ENCODE measurements at regions not wholly inside any gene's neighbourhood (a gene's known extent, or its start where the extent isn't known, plus 50 kb on each side); places are given as distances from the start of the nearest gene placed in this dataset.

- ChIA-PET CTCF (no interaction called here), POLR2A (no interaction called here)
- no peaks in the 10 kb centered on the region for H3K9me3 Mint-ChIP-seq (ENCODE audit: insufficient read depth)
- Histone ChIP-seq H2AFZ (ENCODE audit: insufficient read depth, low read depth, low read length, poor library complexity, severe bottlenecking) (no peak overlapping the region), H3K4me1 (ENCODE audit: control insufficient read depth in 2 of 2, insufficient read depth in 2 of 2, low read length in 2 of 2) (no peaks in the 10 kb centered on the region), H3K36me3 (replicated peaks in 1 of 2; ENCODE audit: control extremely low read depth in 1 of 2, control insufficient read depth in 1 of 2, extremely low read depth in 1 of 2, insufficient read depth in 2 of 2, low read length in 1 of 2) (no peaks in the 10 kb centered on the region), H3K9ac (ENCODE audit: low read length) (no peak overlapping the region), H3K27ac (ENCODE audit: low read length in 2 of 2) (no peak overlapping the region), H3K9me3 (ENCODE audit: control extremely low read depth in 1 of 3, control insufficient read depth in 2 of 3, insufficient read depth in 1 of 3, low read length in 2 of 3) (no peaks in the 10 kb centered on the region), H3K4me2 (replicated peaks; ENCODE audit: low read depth, low read length, poor library complexity, severe bottlenecking) (no peak overlapping the region), H3K4me3 (ENCODE audit: control extremely low read depth in 1 of 5, extremely low read depth in 1 of 5, insufficient read depth in 1 of 5, low read depth in 2 of 5, low read length in 4 of 5) (no peak overlapping the region), H3K79me2 (ENCODE audit: control insufficient read depth, insufficient read depth, low read length) (no peaks in the 10 kb centered on the region), H3K27me3 (replicated peaks in 1 of 4; ENCODE audit: control extremely low read depth in 1 of 4, control insufficient read depth in 3 of 4, insufficient read depth in 4 of 4, low read length in 3 of 4) (no peaks in the 10 kb centered on the region), H4K20me1 (ENCODE audit: control insufficient read depth, insufficient read depth, low read length, poor library complexity, severe bottlenecking) (no peaks in the 10 kb centered on the region)
- no peaks in the 10 kb centered on the region for H3K27me3 Mint-ChIP-seq
- DNase-seq: no peak
- no peak for ATAC-seq (ENCODE audit: low read depth)
- no CpG with 5 or more reads among the region's 3 CpGs for WGBS (ENCODE audit: insufficient coverage)
- no peaks in the 10 kb centered on the region for H3K4me1 Mint-ChIP-seq
- no peak overlapping the region for H3K27ac Mint-ChIP-seq
- intact Hi-C loops (cut with micrococcal nuclease): no loop called here
- no peak overlapping the region for H3K4me3 Mint-ChIP-seq
- TF ChIP-seq EZH2 (IDR thresholded peaks at IDR 0.05; ENCODE audit: borderline replicate concordance, insufficient read depth, low read depth, low read length, poor library complexity, severe bottlenecking): no peak
- TF ChIP-seq, protein P1, sequence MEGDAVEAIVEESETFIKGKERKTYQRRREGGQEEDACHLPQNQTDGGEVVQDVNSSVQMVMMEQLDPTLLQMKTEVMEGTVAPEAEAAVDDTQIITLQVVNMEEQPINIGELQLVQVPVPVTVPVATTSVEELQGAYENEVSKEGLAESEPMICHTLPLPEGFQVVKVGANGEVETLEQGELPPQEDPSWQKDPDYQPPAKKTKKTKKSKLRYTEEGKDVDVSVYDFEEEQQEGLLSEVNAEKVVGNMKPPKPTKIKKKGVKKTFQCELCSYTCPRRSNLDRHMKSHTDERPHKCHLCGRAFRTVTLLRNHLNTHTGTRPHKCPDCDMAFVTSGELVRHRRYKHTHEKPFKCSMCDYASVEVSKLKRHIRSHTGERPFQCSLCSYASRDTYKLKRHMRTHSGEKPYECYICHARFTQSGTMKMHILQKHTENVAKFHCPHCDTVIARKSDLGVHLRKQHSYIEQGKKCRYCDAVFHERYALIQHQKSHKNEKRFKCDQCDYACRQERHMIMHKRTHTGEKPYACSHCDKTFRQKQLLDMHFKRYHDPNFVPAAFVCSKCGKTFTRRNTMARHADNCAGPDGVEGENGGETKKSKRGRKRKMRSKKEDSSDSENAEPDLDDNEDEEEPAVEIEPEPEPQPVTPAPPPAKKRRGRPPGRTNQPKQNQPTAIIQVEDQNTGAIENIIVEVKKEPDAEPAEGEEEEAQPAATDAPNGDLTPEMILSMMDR (IDR thresholded peaks at IDR 0.05): no peak
Measured at GRCh38 chr10:53607691-53608090, 835.1 kb upstream of the MBL2 start.

- Mint-ChIP-seq H3K27me3 (no peaks in the 10 kb centered on the region), H3K4me3 (no peak overlapping the region), H3K27ac (no peak overlapping the region), H3K9me3 (ENCODE audit: insufficient read depth) (no peaks in the 10 kb centered on the region), H3K4me1 (no peaks in the 10 kb centered on the region)
- Histone ChIP-seq H3K4me3 (ENCODE audit: control extremely low read depth in 1 of 5, extremely low read depth in 1 of 5, insufficient read depth in 1 of 5, low read depth in 2 of 5, low read length in 4 of 5) (no peak overlapping the region), H4K20me1 (ENCODE audit: control insufficient read depth, insufficient read depth, low read length, poor library complexity, severe bottlenecking) (no peaks in the 10 kb centered on the region), H3K36me3 (replicated peaks in 1 of 2; ENCODE audit: control extremely low read depth in 1 of 2, control insufficient read depth in 1 of 2, extremely low read depth in 1 of 2, insufficient read depth in 2 of 2, low read length in 1 of 2) (no peaks in the 10 kb centered on the region), H3K4me2 (replicated peaks; ENCODE audit: low read depth, low read length, poor library complexity, severe bottlenecking) (no peak overlapping the region), H3K27me3 (replicated peaks in 1 of 4; ENCODE audit: control extremely low read depth in 1 of 4, control insufficient read depth in 3 of 4, insufficient read depth in 4 of 4, low read length in 3 of 4) (no peaks in the 10 kb centered on the region), H3K9ac (ENCODE audit: low read length) (no peak overlapping the region), H2AFZ (ENCODE audit: insufficient read depth, low read depth, low read length, poor library complexity, severe bottlenecking) (no peak overlapping the region), H3K27ac (ENCODE audit: low read length in 2 of 2) (no peak overlapping the region), H3K4me1 (ENCODE audit: control insufficient read depth in 2 of 2, insufficient read depth in 2 of 2, low read length in 2 of 2) (no peaks in the 10 kb centered on the region), H3K79me2 (ENCODE audit: control insufficient read depth, insufficient read depth, low read length) (no peaks in the 10 kb centered on the region), H3K9me3 (ENCODE audit: control extremely low read depth in 1 of 3, control insufficient read depth in 2 of 3, insufficient read depth in 1 of 3, low read length in 2 of 3) (no peaks in the 10 kb centered on the region)
- intact Hi-C loops (cut with micrococcal nuclease): no loop called here
- 60% methylated on average over 1 of the region's 3 CpGs for WGBS (ENCODE audit: insufficient coverage)
- TF ChIP-seq EZH2 (IDR thresholded peaks at IDR 0.05; ENCODE audit: borderline replicate concordance, insufficient read depth, low read depth, low read length, poor library complexity, severe bottlenecking): no peak
- TF ChIP-seq, protein P1 (IDR thresholded peaks at IDR 0.05): no peak
- POLR2A ChIA-PET: no interaction called here
- CTCF ChIA-PET: no interaction called here
- no peak for ATAC-seq (ENCODE audit: low read depth)
- no peak for DNase-seq
Measured at GRCh38 chr10:53606981-53607380, 834.4 kb upstream of the MBL2 start.

All from B cell (primary cell).